GM23338 (cell line): ENCODE measurements at regions not wholly inside any gene's neighbourhood (a gene's known extent, or its start where the extent isn't known, plus 50 kb on each side); places are given as distances from the start of the nearest gene placed in this dataset.

Source experiments
- ATAC-seq: fragments of 200-7000 bp; cut with Tn5 transposase; 3 replicates; pipeline ENCODE4 v1.9.1; 2020
- DNase-seq: peaks from one replicate; pipeline ENCODE4 v3.0.0-alpha.2; 2015; ENCODE audit warnings: low spot score
- H2AFZ ChIP-seq: fragments of 200-600 bp; sonication (generic); 2 replicates; pipeline ENCODE4 v1.8.0; 2016; ENCODE audit warnings: antibody characterized with exemption, mild to moderate bottlenecking, moderate library complexity
- H3F3A ChIP-seq: fragments of 200-600 bp; sonication (generic); replicated peaks from 2 replicates; pipeline ENCODE4 v1.8.0; 2017; ENCODE audit warnings: antibody characterized with exemption, mixed run types, low read depth
- H3K27ac ChIP-seq: fragments of 200-600 bp; sonication (generic); 2 replicates; pipeline ENCODE4 v1.6.1; 2016; ENCODE audit warnings: low read depth
- H3K27me3 ChIP-seq: fragments of 200-600 bp; sonication (generic); 2 replicates; pipeline ENCODE4 v1.8.0; 2016; ENCODE audit warnings: mild to moderate bottlenecking, mixed run types, moderate library complexity; ENCODE audit not compliant: insufficient read depth
- H3K36me3 ChIP-seq: fragments of 200-600 bp; sonication (generic); 2 replicates; pipeline ENCODE4 v1.8.0; 2016; ENCODE audit warnings: mild to moderate bottlenecking; ENCODE audit not compliant: insufficient read depth
- H3K4me1 ChIP-seq: fragments of 200-600 bp; sonication (generic); 2 replicates; pipeline ENCODE4 v1.8.0; 2016; ENCODE audit warnings: mild to moderate bottlenecking, moderate library complexity; ENCODE audit not compliant: insufficient read depth
- H3K4me2 ChIP-seq: fragments of 200-600 bp; sonication (generic); 2 replicates; pipeline ENCODE4 v1.7.1; 2017; ENCODE audit warnings: mixed run types
- H3K4me3 ChIP-seq: fragments of 200-600 bp; sonication (generic); 2 replicates; pipeline ENCODE4 v1.6.1; 2016; ENCODE audit warnings: mixed run types
- H3K79me2 ChIP-seq: fragments of 200-600 bp; sonication (generic); replicated peaks from 2 replicates; pipeline ENCODE4 v1.8.0; 2017; ENCODE audit warnings: mild to moderate bottlenecking; ENCODE audit not compliant: insufficient read depth
- H3K9me2 ChIP-seq: fragments of 200-600 bp; sonication (generic); 2 replicates; pipeline ENCODE4 v1.8.0; 2017; ENCODE audit not compliant: insufficient read depth
- H4K20me1 ChIP-seq: fragments of 200-600 bp; sonication (generic); replicated peaks from 2 replicates; pipeline ENCODE4 v1.8.0; 2017; ENCODE audit warnings: mild to moderate bottlenecking; ENCODE audit not compliant: insufficient read depth
- H3K27ac Mint-ChIP-seq: 2 replicates; pipeline ENCODE4 v1.8.0; 2020; ENCODE audit warnings: inconsistent platforms, mild to moderate bottlenecking, moderate library complexity, mixed read lengths
- H3K27me3 Mint-ChIP-seq: 3 replicates; pipeline ENCODE4 v1.8.0; 2022; ENCODE audit warnings: low read depth, mild to moderate bottlenecking, moderate library complexity, mixed read lengths, inconsistent platforms; ENCODE audit not compliant: insufficient read depth, poor library complexity
- H3K36me3 Mint-ChIP-seq: 3 replicates; pipeline ENCODE4 v1.8.0; 2021; ENCODE audit warnings: low read depth, mild to moderate bottlenecking, inconsistent platforms, moderate library complexity, mixed read lengths
- H3K4me1 Mint-ChIP-seq: 3 replicates; pipeline ENCODE4 v1.8.0; 2020; ENCODE audit warnings: mild to moderate bottlenecking, inconsistent platforms, mixed read lengths
- H3K4me3 Mint-ChIP-seq: 3 replicates; pipeline ENCODE4 v1.8.0; 2021; ENCODE audit warnings: moderate library complexity, mild to moderate bottlenecking, inconsistent platforms, mixed read lengths
- H3K9me3 Mint-ChIP-seq: 3 replicates; pipeline ENCODE4 v1.8.0; 2020; ENCODE audit warnings: moderate library complexity, mild to moderate bottlenecking, inconsistent platforms, mixed read lengths
- CREB1 ChIP-seq: fragments of 250-450 bp; sonication (Bioruptor Pico); IDR thresholded peaks from 2 replicates; pipeline ENCODE4 v1.5.0; 2020; ENCODE audit warnings: low read depth, mild to moderate bottlenecking, moderate library complexity
- ETS1 ChIP-seq: IDR thresholded peaks from 2 replicates; pipeline ENCODE4 v1.6.1; 2016; ENCODE audit warnings: antibody characterized with exemption
- EZH2phosphoT487 ChIP-seq: fragments of 200-600 bp; sonication (generic); IDR thresholded peaks from one replicate; pipeline ENCODE4 v1.8.1; 2018; ENCODE audit warnings: antibody characterized with exemption; ENCODE audit not compliant: unreplicated experiment
- JUNB ChIP-seq: IDR thresholded peaks from one replicate; pipeline ENCODE4 v1.6.1; 2016; ENCODE audit warnings: antibody characterized with exemption; ENCODE audit not compliant: unreplicated experiment
- NANOG ChIP-seq: IDR thresholded peaks from 2 replicates; pipeline ENCODE4 v1.6.1; 2016; ENCODE audit warnings: antibody characterized with exemption, borderline replicate concordance
- POLR2AphosphoS5 ChIP-seq: IDR thresholded peaks from 2 replicates; pipeline ENCODE4 v1.6.1; 2016; ENCODE audit warnings: antibody characterized with exemption, low read depth
- ZNF114 ChIP-seq: fragments of 250-450 bp; sonication (Bioruptor Pico); IDR thresholded peaks from 2 replicates; pipeline ENCODE4 v1.5.0; 2020; ENCODE audit warnings: mild to moderate bottlenecking, moderate library complexity
- ZNF331 ChIP-seq: fragments of 250-450 bp; sonication (Bioruptor Pico); IDR thresholded peaks from 2 replicates; pipeline ENCODE4 v1.5.0; 2020; ENCODE audit warnings: low read depth, mild to moderate bottlenecking, moderate library complexity
- ZNF462 ChIP-seq: fragments of 250-450 bp; sonication (Bioruptor Pico); IDR thresholded peaks from 2 replicates; pipeline ENCODE4 v1.5.0; 2020; ENCODE audit warnings: mild to moderate bottlenecking, moderate library complexity

GRCh38 chr2:37738266-37738885 lies 66.9 kb upstream of the CDC42EP3 start:
- peak; percentile 51 for ATAC-seq
- no peaks in the 10 kb centered on the region for H3K36me3 ChIP-seq
- no peaks in the 10 kb centered on the region for H3K4me1 ChIP-seq
- H3K9me3 Mint-ChIP-seq: no peaks in the 10 kb centered on the region
- H3F3A ChIP-seq: no peaks in the 10 kb centered on the region
- no peak overlapping the region for H3K27ac ChIP-seq
- H4K20me1 ChIP-seq: no peaks in the 10 kb centered on the region
- TF ChIP-seq POLR2AphosphoS5 (no peak), ZNF331 (CRISPR knock-in tag) (no peak), ETS1 (no peak), CREB1 (CRISPR knock-in tag) (no peak)
- no peak overlapping the region for H2AFZ ChIP-seq
- peak; percentile 6 for DNase-seq
- H3K27ac Mint-ChIP-seq: no peak overlapping the region
- H3K79me2 ChIP-seq: no peaks in the 10 kb centered on the region
- no peaks in the 10 kb centered on the region for H3K27me3 ChIP-seq
- peaks cover 2% of the 10 kb centered on the region for H3K27me3 Mint-ChIP-seq
- H3K4me2 ChIP-seq: no peak overlapping the region
- H3K36me3 Mint-ChIP-seq: no peaks in the 10 kb centered on the region
- H3K9me2 ChIP-seq: no peaks in the 10 kb centered on the region
- no peak overlapping the region for H3K4me3 Mint-ChIP-seq
- no peak overlapping the region for H3K4me3 ChIP-seq
- peaks cover 13% of the 10 kb centered on the region for H3K4me1 Mint-ChIP-seq

- no peaks in the 10 kb centered on the region for H3K36me3 Mint-ChIP-seq
- H3F3A ChIP-seq: no peaks in the 10 kb centered on the region
- H3K4me1 ChIP-seq: no peaks in the 10 kb centered on the region
- H3K79me2 ChIP-seq: no peaks in the 10 kb centered on the region
- no peak overlapping the region for H3K27ac ChIP-seq
- H3K9me3 Mint-ChIP-seq: no peaks in the 10 kb centered on the region
- no peaks in the 10 kb centered on the region for H3K36me3 ChIP-seq
- H3K4me2 ChIP-seq: no peak overlapping the region
- H4K20me1 ChIP-seq: no peaks in the 10 kb centered on the region
- peaks cover 2% of the 10 kb centered on the region for H3K27me3 Mint-ChIP-seq
- H3K27me3 ChIP-seq: no peaks in the 10 kb centered on the region
- no peak overlapping the region for H3K27ac Mint-ChIP-seq
- no peak overlapping the region for H2AFZ ChIP-seq
- H3K4me3 Mint-ChIP-seq: no peak overlapping the region
- H3K4me1 Mint-ChIP-seq: peaks cover 5% of the 10 kb centered on the region; the same call in 2 of the 3 replicates
- H3K9me2 ChIP-seq: no peaks in the 10 kb centered on the region
- H3K4me3 ChIP-seq: no peak overlapping the region
- ATAC-seq (no peak), DNase-seq (no peak)
- TF ChIP-seq JUNB: no peak
- no peak for TF ChIP-seq POLR2AphosphoS5
- no peak for TF ChIP-seq ETS1
- no peak for TF ChIP-seq ZNF114 (CRISPR knock-in tag)
- no peak for TF ChIP-seq ZNF331 (CRISPR knock-in tag)
- no peak for TF ChIP-seq NANOG
- no peak for TF ChIP-seq CREB1 (CRISPR knock-in tag)
- no peak for TF ChIP-seq EZH2phosphoT487
- no peak for TF ChIP-seq ZNF462 (CRISPR knock-in tag)
Observed at GRCh38 chr2:37739153-37739552, 67.7 kb upstream of the CDC42EP3 start.
